SJSA1 (cell line): ENCODE measurements at regions not wholly inside any gene's neighbourhood (a gene's known extent, or its start where the extent isn't known, plus 50 kb on each side); places are given as distances from the start of the nearest gene placed in this dataset.

Source experiments
- DNase-seq, 2 experiments: peaks; one replicate each; pipeline ENCODE4 v3.0.0-alpha.2; 2015 to 2020; ENCODE audit warnings: low spot score in 2 of 2, low read depth in 1 of 2
- H3K27ac ChIP-seq: fragments of 250-450 bp; sonication (Bioruptor Pico); 2 replicates; pipeline ENCODE4 v1.5.1; 2020; ENCODE audit warnings: mild to moderate bottlenecking, moderate library complexity
- H3K27me3 ChIP-seq: fragments of 250-450 bp; sonication (Bioruptor Pico); replicated peaks from 2 replicates; pipeline ENCODE4 v1.5.1; 2020; ENCODE audit warnings: mild to moderate bottlenecking, moderate library complexity
- H3K36me3 ChIP-seq: fragments of 250-450 bp; sonication (Bioruptor Pico); 2 replicates; pipeline ENCODE4 v1.5.1; 2020; ENCODE audit warnings: mild to moderate bottlenecking
- H3K4me1 ChIP-seq: fragments of 250-450 bp; sonication (Bioruptor Pico); replicated peaks from 2 replicates; pipeline ENCODE4 v1.6.1; 2021; ENCODE audit warnings: mild to moderate bottlenecking
- H3K4me3 ChIP-seq: fragments of 250-450 bp; sonication (Bioruptor Pico); 2 replicates; pipeline ENCODE4 v1.5.1; 2020; ENCODE audit warnings: mild to moderate bottlenecking
- H3K9me3 ChIP-seq: fragments of 250-450 bp; sonication (Bioruptor Pico); replicated peaks from 2 replicates; pipeline ENCODE4 v1.5.1; 2020; ENCODE audit warnings: mild to moderate bottlenecking

- no peaks in the 10 kb centered on the region for H3K27me3 ChIP-seq
- H3K9me3 ChIP-seq = no peaks in the 10 kb centered on the region
- no peak for DNase-seq
- H3K36me3 ChIP-seq = no peaks in the 10 kb centered on the region
- H3K4me1 ChIP-seq = peaks cover 15% of the 10 kb centered on the region
- no peak overlapping the region for H3K4me3 ChIP-seq
- no peak overlapping the region for H3K27ac ChIP-seq
These were observed 137.0 kb upstream of the PMFBP1 start for GRCh38 chr16:72309001-72309400.

- H3K4me1 ChIP-seq = peaks cover 11% of the 10 kb centered on the region
- H3K9me3 ChIP-seq = no peaks in the 10 kb centered on the region
- no peak overlapping the region for H3K27ac ChIP-seq
- no peak for DNase-seq
- no peaks in the 10 kb centered on the region for H3K27me3 ChIP-seq
- H3K4me3 ChIP-seq = no peak overlapping the region
- H3K36me3 ChIP-seq = no peaks in the 10 kb centered on the region
These were observed 136.4 kb upstream of the PMFBP1 start for GRCh38 chr16:72308396-72308795.

- Histone ChIP-seq H3K4me3 (no peak overlapping the region), H3K27me3 (no peaks in the 10 kb centered on the region)
- DNase-seq = no peak
These were observed 130.4 kb upstream of the PMFBP1 start for GRCh38 chr16:72302332-72302731.

GRCh38 chr16:72301523-72302236 is 129.7 kb upstream of the PMFBP1 start:
- DNase-seq = no peak
- no peaks in the 10 kb centered on the region for H3K9me3 ChIP-seq
- H3K27ac ChIP-seq = no peak overlapping the region

More at GRCh38 chr16:72302332-72302731, 130.4 kb upstream of the PMFBP1 start:
- no peaks in the 10 kb centered on the region for H3K4me1 ChIP-seq
- no peaks in the 10 kb centered on the region for H3K9me3 ChIP-seq
- no peak overlapping the region for H3K27ac ChIP-seq
- H3K36me3 ChIP-seq = no peaks in the 10 kb centered on the region

GRCh38 chr16:72300892-72301291 is 128.9 kb upstream of the PMFBP1 start:
- Histone ChIP-seq H3K36me3 (no peaks in the 10 kb centered on the region), H3K4me3 (no peak overlapping the region), H3K27ac (no peak overlapping the region), H3K27me3 (no peaks in the 10 kb centered on the region), H3K4me1 (no peaks in the 10 kb centered on the region), H3K9me3 (no peaks in the 10 kb centered on the region)
- DNase-seq = no peak

More at GRCh38 chr16:72301523-72302236, 129.7 kb upstream of the PMFBP1 start:
- no peaks in the 10 kb centered on the region for H3K36me3 ChIP-seq
- no peaks in the 10 kb centered on the region for H3K4me1 ChIP-seq
- no peak overlapping the region for H3K4me3 ChIP-seq
- H3K27me3 ChIP-seq = no peaks in the 10 kb centered on the region

GRCh38 chr16:72299684-72300243 is 127.8 kb upstream of the PMFBP1 start:
- Histone ChIP-seq H3K9me3 (no peaks in the 10 kb centered on the region), H3K27ac (no peak overlapping the region), H3K4me1 (no peaks in the 10 kb centered on the region), H3K36me3 (no peaks in the 10 kb centered on the region), H3K4me3 (no peak overlapping the region), H3K27me3 (no peaks in the 10 kb centered on the region)
- no peak for DNase-seq

- no peaks in the 10 kb centered on the region for H3K36me3 ChIP-seq
- H3K27me3 ChIP-seq = no peaks in the 10 kb centered on the region
- no peaks in the 10 kb centered on the region for H3K4me1 ChIP-seq
- no peak for DNase-seq
- no peak overlapping the region for H3K27ac ChIP-seq
- H3K4me3 ChIP-seq = no peak overlapping the region
- H3K9me3 ChIP-seq = no peaks in the 10 kb centered on the region
These were observed 127.0 kb upstream of the PMFBP1 start for GRCh38 chr16:72298961-72299360.

- no peak overlapping the region for H3K27ac ChIP-seq
- H3K36me3 ChIP-seq = no peaks in the 10 kb centered on the region
- H3K4me3 ChIP-seq = no peak overlapping the region
- no peaks in the 10 kb centered on the region for H3K9me3 ChIP-seq
- H3K27me3 ChIP-seq = no peaks in the 10 kb centered on the region
- peaks cover 15% of the 10 kb centered on the region for H3K4me1 ChIP-seq
- DNase-seq = no peak
These were observed 124.0 kb upstream of the PMFBP1 start for GRCh38 chr16:72295914-72296313.

- peak overlapping the region; percentile 96 for H3K27ac ChIP-seq
- H3K36me3 ChIP-seq = no peaks in the 10 kb centered on the region
- H3K9me3 ChIP-seq = no peaks in the 10 kb centered on the region
- peak; percentile 61 to 93 for DNase-seq
- H3K4me3 ChIP-seq = no peak overlapping the region
- no peaks in the 10 kb centered on the region for H3K27me3 ChIP-seq
- peaks cover 25% of the 10 kb centered on the region for H3K4me1 ChIP-seq
These were observed 119.6 kb upstream of the PMFBP1 start for GRCh38 chr16:72291531-72291981.

- H3K4me1 ChIP-seq = peaks cover 25% of the 10 kb centered on the region
- H3K36me3 ChIP-seq = no peaks in the 10 kb centered on the region
- H3K9me3 ChIP-seq = no peaks in the 10 kb centered on the region
- peak; percentile 59 to 90 for DNase-seq
- H3K27me3 ChIP-seq = no peaks in the 10 kb centered on the region
- peak overlapping the region; percentile 96 for H3K27ac ChIP-seq
- no peak overlapping the region for H3K4me3 ChIP-seq
These were observed 119.2 kb upstream of the PMFBP1 start for GRCh38 chr16:72291121-72291520.

- Histone ChIP-seq H3K27ac (no peak overlapping the region), H3K27me3 (no peaks in the 10 kb centered on the region), H3K9me3 (no peaks in the 10 kb centered on the region), H3K4me1 (peaks cover 25% of the 10 kb centered on the region), H3K4me3 (no peak overlapping the region), H3K36me3 (no peaks in the 10 kb centered on the region)
- DNase-seq = no peak
These were observed 115.7 kb upstream of the PMFBP1 start for GRCh38 chr16:72287649-72288048.

GRCh38 chr16:72286936-72287620 is 115.1 kb upstream of the PMFBP1 start:
- DNase-seq = no peak
- H3K27ac ChIP-seq = no peak overlapping the region
- H3K4me1 ChIP-seq = peaks cover 21% of the 10 kb centered on the region
- no peaks in the 10 kb centered on the region for H3K36me3 ChIP-seq
- H3K9me3 ChIP-seq = no peaks in the 10 kb centered on the region
- H3K27me3 ChIP-seq = no peaks in the 10 kb centered on the region
- no peak overlapping the region for H3K4me3 ChIP-seq

- Histone ChIP-seq H3K27ac (no peak overlapping the region), H3K36me3 (no peaks in the 10 kb centered on the region), H3K27me3 (no peaks in the 10 kb centered on the region), H3K4me1 (peaks cover 8% of the 10 kb centered on the region), H3K4me3 (no peak overlapping the region), H3K9me3 (no peaks in the 10 kb centered on the region)
- no peak for DNase-seq
These were observed 113.8 kb upstream of the PMFBP1 start for GRCh38 chr16:72285728-72286127.

- no peak for DNase-seq
- H3K27me3 ChIP-seq = no peaks in the 10 kb centered on the region
- H3K4me3 ChIP-seq = no peak overlapping the region
These were observed 113.4 kb upstream of the PMFBP1 start for GRCh38 chr16:72285324-72285723.

More at GRCh38 chr16:72285324-72285723, 113.4 kb upstream of the PMFBP1 start:
- Histone ChIP-seq H3K27ac (no peak overlapping the region), H3K9me3 (no peaks in the 10 kb centered on the region), H3K4me1 (peaks cover 4% of the 10 kb centered on the region), H3K36me3 (no peaks in the 10 kb centered on the region)
